OCI-LY1 (cell line): ENCODE measurements at regions not wholly inside any gene's neighbourhood (a gene's known extent, or its start where the extent isn't known, plus 50 kb on each side); places are given as distances from the start of the nearest gene placed in this dataset.

Experiments used
- CTCF ChIP-seq: fragments of 200-600 bp; sonication (generic), shearing (Covaris generic); IDR thresholded peaks from 2 replicates; pipeline ENCODE4 v1.5.1; 2017; ENCODE audit warnings: mild to moderate bottlenecking, antibody characterized with exemption, low read length, moderate library complexity, mixed read lengths
- EZH2 ChIP-seq: fragments of 200-600 bp; sonication (generic), shearing (Covaris generic); IDR thresholded peaks from 2 replicates; pipeline ENCODE4 v1.8.0; 2017; ENCODE audit warnings: borderline replicate concordance, mixed run types, mild to moderate bottlenecking, antibody characterized with exemption, low read length, moderate library complexity, mixed read lengths

GRCh38 chr6:92196325-92196724 lies 1223.0 kb downstream of the EPHA7 start:
- TF ChIP-seq CTCF (no peak), EZH2 (no peak)
